Vagina (tissue), 2 donors: ENCODE measurements at regions not wholly inside any gene's neighbourhood (a gene's known extent, or its start where the extent isn't known, plus 50 kb on each side); places are given as distances from the start of the nearest gene placed in this dataset.

Experiments used
- POLR2AphosphoS5 ChIP-seq, 2 donors: sonication (generic); formaldehyde crosslinking; IDR thresholded peaks; one replicate each; pipeline ENCODE4 v1.9.0; 2017; ENCODE audit warnings: antibody characterized with exemption in 2 of 2, mild to moderate bottlenecking in 2 of 2, low read depth in 1 of 2; ENCODE audit not compliant: insufficient read depth in 1 of 2
- TF ChIP-seq, protein P1 (sequence below), 3 experiments: fragments of 450-650 bp in 2 of 3; fragments of 200-600 bp in 1 of 3; sonication (generic) in 1 of 3; IDR thresholded peaks; one replicate each; pipeline ENCODE4 v1.5.1; 2017 to 2019; ENCODE audit warnings: antibody characterized with exemption in 3 of 3, mild to moderate bottlenecking in 2 of 3, moderate library complexity in 2 of 3

DNA sequence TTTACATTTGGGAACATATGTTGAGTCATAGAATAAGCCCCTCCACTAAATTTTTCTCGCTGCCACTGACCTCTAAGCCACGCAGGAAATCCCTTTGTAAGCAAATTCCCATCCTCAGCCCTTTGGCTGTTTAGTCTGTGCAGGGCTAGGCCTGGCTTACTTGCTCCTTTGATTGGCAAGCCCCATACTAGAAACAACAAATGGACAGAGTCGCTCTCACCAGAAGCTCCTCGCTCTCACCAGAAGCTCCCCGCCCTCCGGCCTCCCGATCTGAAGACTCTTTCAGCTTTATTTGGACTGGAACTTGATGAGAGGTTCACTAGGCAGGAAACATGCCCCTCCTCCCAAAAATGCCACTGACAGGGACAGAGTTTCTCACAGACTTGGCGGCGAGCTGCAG is 149.2 kb upstream of the EXOC2 start:
- TF ChIP-seq, protein P1, sequence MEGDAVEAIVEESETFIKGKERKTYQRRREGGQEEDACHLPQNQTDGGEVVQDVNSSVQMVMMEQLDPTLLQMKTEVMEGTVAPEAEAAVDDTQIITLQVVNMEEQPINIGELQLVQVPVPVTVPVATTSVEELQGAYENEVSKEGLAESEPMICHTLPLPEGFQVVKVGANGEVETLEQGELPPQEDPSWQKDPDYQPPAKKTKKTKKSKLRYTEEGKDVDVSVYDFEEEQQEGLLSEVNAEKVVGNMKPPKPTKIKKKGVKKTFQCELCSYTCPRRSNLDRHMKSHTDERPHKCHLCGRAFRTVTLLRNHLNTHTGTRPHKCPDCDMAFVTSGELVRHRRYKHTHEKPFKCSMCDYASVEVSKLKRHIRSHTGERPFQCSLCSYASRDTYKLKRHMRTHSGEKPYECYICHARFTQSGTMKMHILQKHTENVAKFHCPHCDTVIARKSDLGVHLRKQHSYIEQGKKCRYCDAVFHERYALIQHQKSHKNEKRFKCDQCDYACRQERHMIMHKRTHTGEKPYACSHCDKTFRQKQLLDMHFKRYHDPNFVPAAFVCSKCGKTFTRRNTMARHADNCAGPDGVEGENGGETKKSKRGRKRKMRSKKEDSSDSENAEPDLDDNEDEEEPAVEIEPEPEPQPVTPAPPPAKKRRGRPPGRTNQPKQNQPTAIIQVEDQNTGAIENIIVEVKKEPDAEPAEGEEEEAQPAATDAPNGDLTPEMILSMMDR (IDR thresholded peaks at IDR 0.05), result no peak
- no peak for TF ChIP-seq POLR2AphosphoS5 (IDR thresholded peaks at IDR 0.05; ENCODE audit: insufficient read depth in 1 of 2, low read depth in 1 of 2)
